HEK293T (cell line): ENCODE measurements at regions not wholly inside any gene's neighbourhood (a gene's known extent, or its start where the extent isn't known, plus 50 kb on each side); places are given as distances from the start of the nearest gene placed in this dataset.

Source experiments
- CTCF ChIA-PET: fragments of 350-600 bp; formaldehyde crosslinking; extraction: SDS; loops from one replicate; lab custom pipeline; 2021; ENCODE audit warnings: antibody characterized with exemption, inconsistent platforms; lab: Yijun Ruan, JAX
- POLR2A ChIA-PET: fragments of 350-600 bp; formaldehyde crosslinking; extraction: SDS; loops from one replicate; lab custom pipeline; 2020; ENCODE audit warnings: antibody characterized with exemption, inconsistent platforms; lab: Yijun Ruan, JAX
- DNase-seq: peaks from one replicate; pipeline ENCODE4 v3.0.0; 2012; ENCODE audit warnings: mixed read lengths; ENCODE audit errors: extremely low spot score
- ARNT ChIP-seq: fragments of 450-650 bp; IDR thresholded peaks from 2 replicates; pipeline ENCODE4 v1.6.1; 2017; ENCODE audit warnings: mild to moderate bottlenecking
- BHLHE40 ChIP-seq: fragments of 450-650 bp; IDR thresholded peaks from 2 replicates; pipeline ENCODE4 v1.6.1; 2016; ENCODE audit warnings: mild to moderate bottlenecking, moderate library complexity, borderline replicate concordance
- CTBP1 ChIP-seq: fragments of 450-650 bp; IDR thresholded peaks from 2 replicates; pipeline ENCODE4 v1.6.1; 2016; ENCODE audit warnings: borderline replicate concordance
- ELF4 ChIP-seq: fragments of 450-650 bp; IDR thresholded peaks from 2 replicates; pipeline ENCODE4 v1.6.1; 2017; ENCODE audit warnings: antibody characterized with exemption
- FOXA1 ChIP-seq: fragments of 450-650 bp; IDR thresholded peaks from 2 replicates; pipeline ENCODE4 v1.6.1; 2016; ENCODE audit warnings: mild to moderate bottlenecking
- FOXK2 ChIP-seq: fragments of 450-650 bp; IDR thresholded peaks from 2 replicates; pipeline ENCODE4 v1.6.1; 2016; ENCODE audit warnings: mild to moderate bottlenecking
- FOXM1 ChIP-seq: fragments of 450-650 bp; IDR thresholded peaks from 2 replicates; pipeline ENCODE4 v1.6.1; 2017; ENCODE audit warnings: mild to moderate bottlenecking, borderline replicate concordance
- HDGF ChIP-seq: fragments of 450-650 bp; IDR thresholded peaks from 2 replicates; pipeline ENCODE4 v1.6.1; 2017; ENCODE audit warnings: antibody characterized with exemption, borderline replicate concordance
- L3MBTL2 ChIP-seq: fragments of 450-650 bp; conservative IDR thresholded peaks from 2 replicates; pipeline ENCODE4 v1.6.1; 2016; ENCODE audit warnings: mild to moderate bottlenecking
- LEF1 ChIP-seq: fragments of 450-650 bp; IDR thresholded peaks from 2 replicates; pipeline ENCODE4 v1.6.1; 2017; ENCODE audit warnings: mild to moderate bottlenecking, borderline replicate concordance
- NFRKB ChIP-seq: fragments of 450-650 bp; IDR thresholded peaks from 2 replicates; pipeline ENCODE4 v1.6.1; 2016; ENCODE audit warnings: mild to moderate bottlenecking, moderate library complexity
- SP1 ChIP-seq: fragments of 450-650 bp; IDR thresholded peaks from 2 replicates; pipeline ENCODE4 v1.6.1; 2017
- SUZ12 ChIP-seq: fragments of 450-650 bp; IDR thresholded peaks from 2 replicates; pipeline ENCODE4 v1.6.1; 2016; ENCODE audit warnings: mild to moderate bottlenecking
- TARDBP ChIP-seq: fragments of 450-650 bp; IDR thresholded peaks from 2 replicates; pipeline ENCODE4 v1.6.1; 2016
- ZNF384 ChIP-seq: fragments of 450-650 bp; IDR thresholded peaks from 2 replicates; pipeline ENCODE4 v1.6.1; 2016
- TF ChIP-seq, protein P1 (sequence below): fragments of 450-650 bp; IDR thresholded peaks from 2 replicates; pipeline ENCODE4 v1.6.1; 2016

GRCh38 chr1:82790556-82790955 lies 989.8 kb downstream of the ADGRL2 start:
- DNase-seq, result no peak
- TF ChIP-seq FOXM1 (no peak), TARDBP (no peak), ELF4 (no peak), BHLHE40 (no peak), NFRKB (no peak), LEF1 (no peak)
- TF ChIP-seq, protein P1, sequence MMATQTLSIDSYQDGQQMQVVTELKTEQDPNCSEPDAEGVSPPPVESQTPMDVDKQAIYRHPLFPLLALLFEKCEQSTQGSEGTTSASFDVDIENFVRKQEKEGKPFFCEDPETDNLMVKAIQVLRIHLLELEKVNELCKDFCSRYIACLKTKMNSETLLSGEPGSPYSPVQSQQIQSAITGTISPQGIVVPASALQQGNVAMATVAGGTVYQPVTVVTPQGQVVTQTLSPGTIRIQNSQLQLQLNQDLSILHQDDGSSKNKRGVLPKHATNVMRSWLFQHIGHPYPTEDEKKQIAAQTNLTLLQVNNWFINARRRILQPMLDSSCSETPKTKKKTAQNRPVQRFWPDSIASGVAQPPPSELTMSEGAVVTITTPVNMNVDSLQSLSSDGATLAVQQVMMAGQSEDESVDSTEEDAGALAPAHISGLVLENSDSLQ, result no peak
- POLR2A ChIA-PET, result no interaction called here
- CTCF ChIA-PET, result no interaction called here

- ChIA-PET POLR2A (no interaction called here), CTCF (no interaction called here)
- no peak for TF ChIP-seq NFRKB
- no peak for TF ChIP-seq ARNT
- TF ChIP-seq SP1, result no peak
- TF ChIP-seq, protein P1, result no peak
- no peak for TF ChIP-seq CTBP1
- TF ChIP-seq L3MBTL2, result no peak
- TF ChIP-seq TARDBP, result no peak
- TF ChIP-seq SUZ12, result no peak
- no peak for TF ChIP-seq ZNF384
- TF ChIP-seq ELF4, result no peak
- no peak for TF ChIP-seq LEF1
- no peak for TF ChIP-seq HDGF
- TF ChIP-seq FOXK2, result no peak
- no peak for TF ChIP-seq BHLHE40
- no peak for TF ChIP-seq FOXM1
- no peak for TF ChIP-seq FOXA1
- no peak for DNase-seq
Measured at GRCh38 chr1:82788660-82789059, 987.9 kb downstream of the ADGRL2 start.

GRCh38 chr1:82788038-82788437 lies 987.3 kb downstream of the ADGRL2 start:
- TF ChIP-seq L3MBTL2 (no peak), TARDBP (no peak), FOXK2 (no peak), ZNF384 (no peak), HDGF (no peak), NFRKB (no peak), SP1 (no peak), CTBP1 (no peak), ARNT (no peak), ELF4 (no peak), BHLHE40 (no peak), FOXA1 (no peak), FOXM1 (no peak), SUZ12 (no peak), LEF1 (no peak)
- TF ChIP-seq, protein P1, result no peak
- ChIA-PET POLR2A (no interaction called here), CTCF (no interaction called here)
- no peak for DNase-seq

DNA sequence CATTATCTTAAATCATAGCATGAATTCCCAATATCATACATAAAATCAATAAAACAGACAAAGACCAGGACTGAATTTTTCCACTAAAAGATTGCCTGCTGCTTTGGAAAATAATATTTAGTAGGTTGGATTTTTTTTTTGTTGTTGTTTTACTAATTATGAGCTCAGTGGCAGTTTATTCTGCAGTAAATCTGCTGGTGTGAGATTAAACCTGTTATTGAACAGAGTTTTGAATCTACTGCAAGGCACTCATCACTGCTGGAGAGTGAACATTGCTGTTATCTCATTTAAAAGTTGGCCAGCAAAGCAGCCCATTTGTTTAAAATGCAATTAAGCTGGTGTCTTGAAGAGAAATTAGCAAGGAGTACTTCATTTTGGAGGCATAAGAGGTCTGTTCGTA lies 986.1 kb downstream of the ADGRL2 start:
- no peak for DNase-seq
- ChIA-PET POLR2A (no interaction called here), CTCF (interaction anchor here (1.4 kb wide), 1 partner anchor 9 kb away, joined by 5 read pairs; no protein-coding TSS in a partner anchor)
- no peak for TF ChIP-seq FOXA1
- no peak for TF ChIP-seq SUZ12
- no peak for TF ChIP-seq HDGF
- TF ChIP-seq, protein P1, result no peak
- no peak for TF ChIP-seq BHLHE40
- TF ChIP-seq NFRKB, result no peak
- no peak for TF ChIP-seq LEF1
- no peak for TF ChIP-seq FOXM1
- TF ChIP-seq FOXK2, result no peak
- no peak for TF ChIP-seq ELF4
- TF ChIP-seq L3MBTL2, result no peak
- no peak for TF ChIP-seq TARDBP
- TF ChIP-seq ARNT, result no peak
- TF ChIP-seq SP1, result no peak
- TF ChIP-seq ZNF384, result no peak
- TF ChIP-seq CTBP1, result no peak

DNA sequence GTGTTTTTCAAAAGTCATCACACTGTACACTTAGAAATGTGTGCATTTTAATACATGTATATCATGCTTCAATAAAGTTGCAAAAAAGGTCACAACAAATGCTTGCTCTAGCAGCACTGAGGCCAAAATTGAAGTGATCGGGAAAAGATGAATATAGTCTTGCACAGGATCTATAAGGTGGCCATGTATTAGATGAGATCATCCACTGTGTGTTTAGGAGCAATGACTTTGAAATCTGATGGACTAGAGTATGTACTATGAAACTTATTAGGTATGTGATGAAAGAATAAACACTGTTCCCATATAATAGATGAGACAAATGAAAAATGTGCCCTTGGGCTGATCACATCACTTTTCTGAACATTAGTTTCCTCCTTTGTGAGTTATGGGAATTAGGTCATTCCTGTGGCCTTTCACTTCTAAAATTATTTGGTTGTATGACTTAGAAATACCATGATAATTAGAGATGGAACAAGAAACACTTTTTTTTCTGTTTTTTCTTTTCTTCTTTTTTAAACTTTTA lies 984.6 kb downstream of the ADGRL2 start:
- CTCF ChIA-PET, result no interaction called here
- POLR2A ChIA-PET, result no interaction called here
- DNase-seq, result no peak
- no peak for TF ChIP-seq BHLHE40
- TF ChIP-seq, protein P1, result no peak
- TF ChIP-seq SUZ12, result no peak
- no peak for TF ChIP-seq ARNT
- TF ChIP-seq FOXK2, result no peak
- no peak for TF ChIP-seq ELF4
- no peak for TF ChIP-seq FOXM1
- TF ChIP-seq NFRKB, result no peak
- TF ChIP-seq FOXA1, result no peak
- no peak for TF ChIP-seq HDGF
- TF ChIP-seq LEF1, result no peak
- TF ChIP-seq TARDBP, result no peak
